ENCODE measurements at regions not wholly inside any gene's neighbourhood (a gene's known extent, or its start where the extent isn't known, plus 50 kb on each side); places are given as distances from the start of the nearest gene placed in this dataset.

- DNase-seq (ENCODE audit: low read depth), result no peak
- H3K4me3 ChIP-seq (ENCODE audit: low read depth, low read length), result no peak overlapping the region
- TF ChIP-seq CTCF (conservative IDR thresholded peaks at IDR 0.05; ENCODE audit: low read depth, low read length), result no peak
Measured at GRCh38 chr9:113664181-113664875, 200.8 kb downstream of the RGS3 start.

DNA sequence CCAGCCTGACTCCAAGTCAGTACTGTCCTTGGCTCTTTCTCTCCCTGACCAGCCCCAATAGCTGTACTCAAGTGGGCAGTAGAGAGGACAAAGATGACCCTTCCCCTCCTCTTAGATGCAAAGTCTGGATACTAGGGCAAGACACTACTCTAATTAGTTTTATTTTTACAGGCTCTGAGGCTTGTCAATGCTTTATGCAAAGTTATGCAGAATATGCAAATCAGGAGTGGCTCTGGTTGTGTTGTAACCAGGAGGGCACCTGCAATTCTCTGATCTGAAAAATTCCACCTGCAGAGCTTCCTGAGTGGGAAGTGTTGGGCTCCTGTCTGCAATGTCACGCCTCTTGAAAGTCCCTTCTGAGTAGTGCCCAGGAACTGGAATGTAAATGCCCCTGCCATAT lies 201.5 kb downstream of the RGS3 start:
- no peak for DNase-seq (ENCODE audit: low read depth)
- TF ChIP-seq CTCF (conservative IDR thresholded peaks at IDR 0.05; ENCODE audit: low read depth, low read length), result no peak
- H3K4me3 ChIP-seq (ENCODE audit: low read depth, low read length), result no peak overlapping the region

DNA sequence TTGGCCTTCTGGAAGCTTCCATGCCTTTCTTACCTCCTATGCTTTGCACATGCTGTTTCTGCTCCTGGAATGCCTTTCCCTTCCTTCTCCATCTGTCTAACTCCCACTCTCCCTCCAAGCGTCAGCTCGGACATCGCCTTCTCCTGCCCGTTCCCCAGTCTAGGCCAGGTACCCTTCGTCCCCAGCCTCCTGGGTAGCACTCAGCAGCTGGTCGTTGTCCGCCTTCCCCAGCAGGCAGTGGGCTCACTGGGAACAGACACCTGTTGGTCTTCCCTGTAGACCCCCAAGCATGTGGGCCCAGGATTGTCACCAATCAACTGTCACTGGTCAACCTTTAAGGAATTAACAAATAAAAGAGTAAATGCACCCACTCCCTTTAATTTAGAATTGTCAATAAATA lies 202.2 kb downstream of the RGS3 start:
- H3K4me3 ChIP-seq (ENCODE audit: low read depth, low read length), result no peak overlapping the region
- no peak for TF ChIP-seq CTCF (conservative IDR thresholded peaks at IDR 0.05; ENCODE audit: low read depth, low read length)
- no peak for DNase-seq (ENCODE audit: low read depth)

DNA sequence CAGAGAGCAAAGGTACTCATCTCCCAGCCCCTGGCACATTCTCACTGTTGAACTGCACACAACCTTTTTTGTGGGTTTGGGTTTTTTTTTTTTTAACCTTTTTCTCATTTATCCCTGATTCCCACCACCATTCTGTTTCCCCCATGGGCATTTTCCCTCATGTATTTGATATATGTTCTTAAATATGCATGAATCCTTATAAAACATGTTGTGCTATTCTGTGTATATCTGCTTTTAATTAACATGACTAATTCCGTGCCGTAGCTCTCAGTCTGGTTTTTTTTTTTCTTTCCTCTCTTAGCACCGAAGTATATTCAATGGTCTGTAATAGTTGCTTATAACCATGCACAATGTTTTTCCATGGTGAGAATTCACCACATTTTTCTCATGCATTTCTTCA lies 204.5 kb downstream of the RGS3 start:
- no peak overlapping the region for H3K4me3 ChIP-seq (ENCODE audit: low read depth, low read length)
- TF ChIP-seq CTCF (conservative IDR thresholded peaks at IDR 0.05; ENCODE audit: low read depth, low read length), result no peak

GRCh38 chr9:113669522-113670115 lies 206.1 kb downstream of the RGS3 start:
- DNase-seq (ENCODE audit: low read depth), result peak; percentile 27
- no peak for TF ChIP-seq CTCF (conservative IDR thresholded peaks at IDR 0.05; ENCODE audit: low read depth, low read length)
- H3K4me3 ChIP-seq (ENCODE audit: low read depth, low read length), result no peak overlapping the region

More for the DNA sequence above, 204.5 kb downstream of the RGS3 start:
- DNase-seq (ENCODE audit: low read depth), result no peak

DNA sequence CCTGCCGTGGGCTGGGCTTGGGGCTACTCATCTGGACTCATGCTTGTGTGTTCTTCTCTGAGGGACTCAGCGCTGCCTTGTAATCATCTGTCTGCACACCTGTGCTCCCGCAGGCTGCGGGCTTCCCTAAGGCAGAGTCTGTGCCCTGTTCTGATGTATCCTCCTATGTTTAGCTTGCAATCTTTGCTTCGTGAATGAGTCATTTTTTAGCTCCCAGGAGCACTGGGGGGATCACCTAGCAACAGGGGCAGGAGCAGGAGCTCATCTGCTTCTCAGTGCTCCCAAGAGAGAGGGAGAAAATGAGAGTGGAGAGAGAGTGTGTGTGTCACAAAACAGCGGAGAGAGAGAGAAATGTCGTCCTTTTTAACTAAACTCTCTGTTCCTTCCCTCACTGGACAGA lies 202.4 kb upstream of the ZNF618 start:
- no peak for TF ChIP-seq CTCF (conservative IDR thresholded peaks at IDR 0.05; ENCODE audit: low read depth, low read length)
- no peak for DNase-seq (ENCODE audit: low read depth)

GRCh38 chr9:113674436-113674835 lies 201.7 kb upstream of the ZNF618 start:
- no peak overlapping the region for H3K4me3 ChIP-seq (ENCODE audit: low read depth, low read length)
- DNase-seq (ENCODE audit: low read depth), result no peak
- no peak for TF ChIP-seq CTCF (conservative IDR thresholded peaks at IDR 0.05; ENCODE audit: low read depth, low read length)

More for the DNA sequence above, 202.4 kb upstream of the ZNF618 start:
- no peak overlapping the region for H3K4me3 ChIP-seq (ENCODE audit: low read depth, low read length)

Data from choroid plexus epithelial cell (primary cell).